Nephron progenitor cell (in vitro differentiated cells): ENCODE measurements at regions not wholly inside any gene's neighbourhood (a gene's known extent, or its start where the extent isn't known, plus 50 kb on each side); places are given as distances from the start of the nearest gene placed in this dataset.

ENCODE experiments used
- DNase-seq: peaks from one replicate; pipeline ENCODE4 v3.0.0; 2021
- H3K27ac Mint-ChIP-seq: 2 replicates; pipeline ENCODE4 v1.8.0; 2021; ENCODE audit warnings: mild to moderate bottlenecking, moderate library complexity, mixed read lengths
- H3K27me3 Mint-ChIP-seq: 2 replicates; pipeline ENCODE4 v1.8.0; 2021; ENCODE audit warnings: mild to moderate bottlenecking, low read depth, mixed read lengths; ENCODE audit not compliant: poor library complexity
- H3K36me3 Mint-ChIP-seq: 2 replicates; pipeline ENCODE4 v1.8.0; 2021; ENCODE audit warnings: low read depth, mixed read lengths
- H3K4me1 Mint-ChIP-seq: 2 replicates; pipeline ENCODE4 v1.8.0; 2021; ENCODE audit warnings: mixed read lengths
- H3K4me3 Mint-ChIP-seq: 2 replicates; pipeline ENCODE4 v1.8.0; 2021; ENCODE audit warnings: mild to moderate bottlenecking, moderate library complexity, mixed read lengths
- H3K9me3 Mint-ChIP-seq: 2 replicates; pipeline ENCODE4 v1.8.0; 2021; ENCODE audit warnings: mild to moderate bottlenecking, moderate library complexity, mixed read lengths
- CTCF ChIP-seq: fragments of 200-600 bp; sonication (generic); IDR thresholded peaks from 2 replicates; pipeline ENCODE4 v1.5.0; 2021; ENCODE audit warnings: antibody characterized with exemption

DNA sequence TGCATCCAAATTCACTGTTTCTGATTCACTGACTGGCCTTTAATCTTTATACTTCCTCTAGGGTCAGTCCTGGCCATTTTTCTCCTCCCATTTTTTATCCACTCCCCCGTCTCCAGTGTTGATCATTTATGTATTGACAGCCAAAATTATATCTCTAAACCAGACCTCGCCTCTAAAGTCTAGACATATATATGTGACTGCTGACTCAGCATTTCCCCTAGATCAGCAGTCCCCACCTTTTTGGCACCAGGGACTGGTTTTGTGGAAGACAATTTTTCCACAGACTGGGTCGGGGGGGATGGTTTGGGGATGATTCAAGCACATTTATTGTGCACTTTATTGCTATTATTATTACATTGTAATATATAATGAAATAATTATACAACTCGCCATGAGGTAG, 88.3 kb upstream of the DAAM1 start:
- Mint-ChIP-seq H3K9me3 (no peaks in the 10 kb centered on the region), H3K27me3 (no peaks in the 10 kb centered on the region), H3K4me3 (no peak overlapping the region), H3K4me1 (peaks cover 3% of the 10 kb centered on the region), H3K36me3 (no peaks in the 10 kb centered on the region), H3K27ac (no peak overlapping the region)
- no peak for TF ChIP-seq CTCF
- DNase-seq = no peak

DNA sequence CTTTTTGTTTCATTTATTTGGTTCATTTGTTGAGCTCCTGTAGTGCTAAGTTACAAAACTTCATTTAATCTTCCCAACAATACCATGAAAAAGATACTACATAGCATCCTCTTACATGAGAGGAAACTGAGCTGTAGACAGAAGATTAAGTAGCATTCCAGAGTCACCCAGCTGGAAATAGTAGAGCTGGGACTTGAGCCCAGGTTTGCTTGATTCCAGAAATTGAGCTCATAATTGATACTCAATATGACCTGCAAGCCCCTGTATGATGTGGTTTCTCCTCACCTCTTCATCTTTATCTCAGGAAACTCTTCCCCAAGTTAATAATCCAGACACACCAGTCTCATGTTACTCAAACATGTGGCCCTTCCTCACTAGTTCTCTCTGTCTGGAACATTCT, 87.0 kb upstream of the DAAM1 start:
- Mint-ChIP-seq H3K27me3 (no peaks in the 10 kb centered on the region), H3K9me3 (peaks cover under 1% of the 10 kb centered on the region), H3K4me1 (peaks cover 3% of the 10 kb centered on the region), H3K4me3 (no peak overlapping the region), H3K36me3 (no peaks in the 10 kb centered on the region), H3K27ac (no peak overlapping the region)
- no peak for DNase-seq
- no peak for TF ChIP-seq CTCF

- Mint-ChIP-seq H3K36me3 (no peaks in the 10 kb centered on the region), H3K9me3 (peaks cover 14% of the 10 kb centered on the region), H3K27ac (no peak overlapping the region), H3K4me1 (peaks cover 3% of the 10 kb centered on the region), H3K4me3 (no peak overlapping the region), H3K27me3 (no peaks in the 10 kb centered on the region)
- TF ChIP-seq CTCF = no peak
- no peak for DNase-seq
Measured at GRCh38 chr14:59103396-59103795, 85.1 kb upstream of the DAAM1 start.

DNA sequence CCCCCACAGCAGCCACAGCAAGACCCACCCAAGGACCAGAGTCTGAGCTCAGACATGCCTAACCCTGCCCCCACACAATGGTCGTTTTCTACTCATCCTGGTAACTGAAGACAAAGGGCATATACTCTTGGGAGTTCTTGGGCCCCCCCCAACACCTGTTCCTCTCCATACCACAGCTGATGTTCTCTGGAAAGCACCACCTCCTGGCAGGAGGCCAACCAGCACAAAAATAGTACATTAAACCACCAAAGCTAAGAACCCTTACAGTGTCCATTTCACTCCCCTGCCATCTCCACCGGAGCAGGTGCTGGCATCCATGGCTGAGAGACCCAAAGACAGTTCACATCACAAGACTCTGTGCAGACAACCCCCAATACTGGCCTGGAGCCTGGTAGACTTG, 80.6 kb upstream of the DAAM1 start:
- Mint-ChIP-seq H3K4me1 (no peaks in the 10 kb centered on the region), H3K27me3 (peaks cover 7% of the 10 kb centered on the region)
- TF ChIP-seq CTCF = no peak

DNA sequence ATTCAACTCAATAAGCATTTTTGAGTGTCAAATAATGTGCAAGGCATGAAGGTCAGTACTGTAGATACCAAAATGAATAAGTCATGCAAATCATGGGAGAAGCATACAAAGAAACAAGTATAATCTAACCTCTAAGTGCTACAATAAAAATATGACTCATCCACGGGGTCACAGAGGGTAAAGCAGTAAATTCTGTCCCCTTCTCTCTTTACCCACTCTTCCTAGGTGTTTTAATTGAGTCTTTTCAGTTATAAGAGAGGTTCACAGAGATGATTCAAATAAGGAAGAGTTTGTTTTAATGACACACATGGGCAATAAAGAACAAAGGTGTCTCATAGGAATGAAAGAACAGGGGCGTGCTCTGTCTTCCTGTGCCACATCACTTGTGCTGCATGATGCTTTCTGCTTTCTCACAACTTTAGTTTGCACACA, 71.5 kb upstream of the DAAM1 start:
- TF ChIP-seq CTCF = no peak
- Mint-ChIP-seq H3K36me3 (no peaks in the 10 kb centered on the region), H3K4me1 (peaks cover 20% of the 10 kb centered on the region), H3K9me3 (peaks cover 14% of the 10 kb centered on the region), H3K27ac (no peak overlapping the region), H3K4me3 (no peak overlapping the region), H3K27me3 (peaks cover 12% of the 10 kb centered on the region)
- no peak for DNase-seq

More for the DNA sequence above, 80.6 kb upstream of the DAAM1 start:
- peaks cover 28% of the 10 kb centered on the region for H3K9me3 Mint-ChIP-seq
- DNase-seq = no peak
- H3K4me3 Mint-ChIP-seq = no peak overlapping the region
- no peaks in the 10 kb centered on the region for H3K36me3 Mint-ChIP-seq
- no peak overlapping the region for H3K27ac Mint-ChIP-seq

GRCh38 chr14:59117754-59118528, 70.5 kb upstream of the DAAM1 start:
- Mint-ChIP-seq H3K36me3 (no peaks in the 10 kb centered on the region), H3K27me3 (peaks cover 9% of the 10 kb centered on the region), H3K4me3 (no peak overlapping the region), H3K27ac (no peak overlapping the region), H3K9me3 (peaks cover 5% of the 10 kb centered on the region), H3K4me1 (peaks cover 26% of the 10 kb centered on the region)
- no peak for DNase-seq
- TF ChIP-seq CTCF = no peak
